Activated naive CD8-positive, alpha-beta T cell treated with anti-CD3 and anti-CD28 coated beads, Interleukin-2, amount 50 U/mL, for 24 hours (primary cell): ENCODE measurements at regions not wholly inside any gene's neighbourhood (a gene's known extent, or its start where the extent isn't known, plus 50 kb on each side); places are given as distances from the start of the nearest gene placed in this dataset.
A peak's percentile ranks its signal among the peaks of the same experiment; 100 is the strongest.
"Not testable (repeated sequence)": the region's sequence is repeated elsewhere in the genome, so short reads cannot be mapped to it uniquely, and the experiment has no call there.

Source experiments
- ATAC-seq: fragments of 150-1000 bp; cut with Tn5 transposase; one replicate; pipeline ENCODE4 v1.10.0; 2021
- DNase-seq: peaks from one replicate; pipeline ENCODE4 v3.0.0; 2021
- H3K27ac Mint-ChIP-seq: one replicate; pipeline ENCODE4 v1.8.0; 2021; ENCODE audit warnings: mild to moderate bottlenecking, mixed read lengths
- H3K27me3 Mint-ChIP-seq: one replicate; pipeline ENCODE4 v1.8.0; 2021; ENCODE audit warnings: mixed read lengths
- H3K36me3 Mint-ChIP-seq: one replicate; pipeline ENCODE4 v1.8.0; 2021; ENCODE audit warnings: low read depth, mixed read lengths
- H3K4me1 Mint-ChIP-seq: one replicate; pipeline ENCODE4 v1.8.0; 2021; ENCODE audit warnings: mixed read lengths
- H3K4me3 Mint-ChIP-seq: one replicate; pipeline ENCODE4 v1.8.0; 2021; ENCODE audit warnings: mild to moderate bottlenecking, moderate library complexity, mixed read lengths
- H3K9me3 Mint-ChIP-seq: one replicate; pipeline ENCODE4 v1.8.0; 2021; ENCODE audit warnings: mixed read lengths

DNA sequence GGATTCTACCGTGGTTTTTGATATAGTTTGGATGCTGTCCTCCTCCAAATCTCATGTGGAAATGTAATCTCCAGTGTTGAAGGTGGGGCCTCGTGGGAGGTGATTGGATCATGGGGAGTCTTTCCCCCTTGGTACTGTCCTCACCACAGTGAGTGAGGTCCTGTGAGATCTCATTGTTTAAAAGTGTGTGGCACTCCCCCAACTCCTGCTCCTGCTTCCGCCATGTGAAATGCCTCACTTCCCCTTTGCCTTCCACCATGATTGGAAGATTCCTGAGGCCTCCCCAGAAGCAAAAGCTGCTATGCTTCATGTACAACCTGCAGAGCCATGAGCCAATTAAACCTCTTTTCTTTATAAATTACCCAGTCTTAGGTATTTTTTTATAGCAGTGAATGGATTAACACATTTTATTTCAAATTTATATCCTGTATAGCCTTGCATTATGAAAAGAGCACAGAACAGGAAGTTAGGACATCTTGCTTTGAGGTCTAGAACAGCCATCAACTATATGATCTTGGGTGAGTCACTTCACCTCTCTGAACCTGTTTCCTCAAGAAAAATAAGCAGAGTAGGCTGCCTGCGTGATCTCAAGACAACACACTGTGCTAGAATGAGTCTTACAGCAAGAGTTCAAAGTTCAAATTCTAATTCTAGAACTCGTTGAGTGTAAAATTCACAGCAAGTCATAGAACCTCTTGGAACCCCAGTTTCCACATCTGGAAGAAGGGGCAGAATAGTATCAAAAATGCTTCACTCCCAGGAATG lies 160.9 kb upstream of the EEA1 start:
- peak overlapping the region; percentile 73 for H3K27ac Mint-ChIP-seq
- peaks cover 4% of the 10 kb centered on the region for H3K9me3 Mint-ChIP-seq
- H3K4me1 Mint-ChIP-seq, result peaks cover 22% of the 10 kb centered on the region
- DNase-seq, result no peak
- ATAC-seq, result peak; percentile 95
- H3K27me3 Mint-ChIP-seq, result no peaks in the 10 kb centered on the region
- no peaks in the 10 kb centered on the region for H3K36me3 Mint-ChIP-seq
- no peak overlapping the region for H3K4me3 Mint-ChIP-seq

- H3K27ac Mint-ChIP-seq, result peak overlapping the region; percentile 35
- peaks cover 27% of the 10 kb centered on the region for H3K4me1 Mint-ChIP-seq
- peaks cover 4% of the 10 kb centered on the region for H3K9me3 Mint-ChIP-seq
- DNase-seq (no peak), ATAC-seq (peak; percentile 56)
- no peak overlapping the region for H3K4me3 Mint-ChIP-seq
- H3K27me3 Mint-ChIP-seq, result no peaks in the 10 kb centered on the region
- no peaks in the 10 kb centered on the region for H3K36me3 Mint-ChIP-seq
Measured at GRCh38 chr12:93090731-93091172, 161.7 kb upstream of the EEA1 start.

DNA sequence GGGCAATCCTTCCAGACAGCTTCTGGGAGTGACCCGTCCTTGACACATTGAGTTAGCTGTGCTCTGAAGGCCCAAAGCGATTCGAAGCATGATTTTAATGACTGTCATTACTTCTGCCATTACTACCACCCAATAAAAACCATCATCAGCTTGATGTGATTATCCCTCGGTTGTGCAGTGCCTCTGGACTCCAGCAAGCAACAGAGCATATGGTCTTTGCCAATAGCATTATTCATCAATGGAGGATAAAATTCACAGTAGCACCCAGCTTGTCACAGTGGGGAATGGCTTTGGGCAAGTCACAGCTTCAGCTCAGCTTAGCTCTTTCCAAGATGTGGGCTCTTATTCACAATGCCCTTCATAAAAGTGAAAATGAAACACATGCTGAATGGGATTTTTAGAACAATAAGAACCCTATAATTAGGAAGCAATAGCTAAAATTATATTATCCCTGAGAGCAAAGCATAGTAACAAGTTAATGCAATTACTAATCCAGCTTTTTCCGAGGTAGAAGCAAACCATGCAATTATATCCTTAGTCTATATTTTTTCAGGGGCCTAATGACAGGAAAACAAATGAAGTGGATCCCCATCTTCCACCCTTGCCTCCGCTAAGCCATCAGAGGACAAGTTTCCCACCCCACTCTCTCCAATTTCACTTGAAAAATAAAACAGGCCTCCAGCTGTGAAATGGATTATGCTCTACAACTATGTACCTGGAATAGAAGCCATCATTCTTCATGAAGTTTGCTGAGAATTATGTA lies 163.0 kb upstream of the EEA1 start:
- H3K9me3 Mint-ChIP-seq, result peaks cover 4% of the 10 kb centered on the region

GRCh38 chr12:93092649-93092945 lies 163.5 kb upstream of the EEA1 start:
- DNase-seq, result no peak
- Mint-ChIP-seq H3K36me3 (no peaks in the 10 kb centered on the region), H3K27me3 (no peaks in the 10 kb centered on the region), H3K9me3 (peaks cover 4% of the 10 kb centered on the region), H3K4me3 (no peak overlapping the region), H3K27ac (no peak overlapping the region), H3K4me1 (peaks cover 27% of the 10 kb centered on the region)
- ATAC-seq, result no peak

More for the DNA sequence above, 163.0 kb upstream of the EEA1 start:
- ATAC-seq, result no peak
- Mint-ChIP-seq H3K4me3 (no peak overlapping the region), H3K36me3 (no peaks in the 10 kb centered on the region), H3K4me1 (peaks cover 27% of the 10 kb centered on the region), H3K27ac (no peak overlapping the region), H3K27me3 (no peaks in the 10 kb centered on the region)
- DNase-seq, result no peak

DNA sequence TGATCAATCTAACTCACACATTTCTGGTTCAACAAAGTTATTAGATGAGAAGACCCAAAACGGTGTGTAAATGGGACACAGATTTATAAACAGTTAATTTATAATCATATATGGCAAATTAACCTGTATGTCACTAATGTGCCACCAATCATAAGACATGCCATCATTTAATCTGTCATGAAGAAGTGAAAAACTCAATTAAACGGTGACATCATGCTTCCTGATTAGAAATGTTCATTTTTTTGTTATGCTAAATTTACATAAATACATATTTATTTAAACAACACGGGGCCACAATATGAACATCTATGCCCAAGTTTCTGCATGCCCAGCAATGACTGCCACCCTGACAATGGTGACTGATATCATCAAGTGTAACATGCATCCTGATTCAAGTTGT lies 164.1 kb upstream of the EEA1 start:
- H3K9me3 Mint-ChIP-seq, result peaks cover 6% of the 10 kb centered on the region
- no peak overlapping the region for H3K4me3 Mint-ChIP-seq
- ATAC-seq (no peak), DNase-seq (no peak)
- H3K4me1 Mint-ChIP-seq, result peaks cover 30% of the 10 kb centered on the region
- no peaks in the 10 kb centered on the region for H3K36me3 Mint-ChIP-seq
- no peaks in the 10 kb centered on the region for H3K27me3 Mint-ChIP-seq
- H3K27ac Mint-ChIP-seq, result no peak overlapping the region

- not testable (repeated sequence) for H3K27me3 Mint-ChIP-seq, H3K4me3 Mint-ChIP-seq, H3K27ac Mint-ChIP-seq
Measured at GRCh38 chr12:93094222-93094621, 165.1 kb upstream of the EEA1 start.

GRCh38 chr12:93094988-93095737 lies 166.1 kb upstream of the EEA1 start:
- peaks cover 4% of the 10 kb centered on the region for H3K9me3 Mint-ChIP-seq
- no peak overlapping the region for H3K4me3 Mint-ChIP-seq
- H3K27ac Mint-ChIP-seq, result peak overlapping the region; percentile 4

More at GRCh38 chr12:93094222-93094621, 165.1 kb upstream of the EEA1 start:
- ATAC-seq, H3K9me3 Mint-ChIP-seq, H3K36me3 Mint-ChIP-seq, DNase-seq: not testable (repeated sequence)
- peaks cover 37% of the 10 kb centered on the region for H3K4me1 Mint-ChIP-seq

GRCh38 chr12:93097417-93097816 lies 168.3 kb upstream of the EEA1 start:
- no peaks in the 10 kb centered on the region for H3K27me3 Mint-ChIP-seq
- no peak overlapping the region for H3K27ac Mint-ChIP-seq
- peaks cover 4% of the 10 kb centered on the region for H3K9me3 Mint-ChIP-seq
- H3K4me1 Mint-ChIP-seq, result peaks cover 19% of the 10 kb centered on the region
- ATAC-seq, result no peak
- H3K36me3 Mint-ChIP-seq, result no peaks in the 10 kb centered on the region
- no peak overlapping the region for H3K4me3 Mint-ChIP-seq
- DNase-seq, result no peak

More at GRCh38 chr12:93094988-93095737, 166.1 kb upstream of the EEA1 start:
- Mint-ChIP-seq H3K27me3 (no peaks in the 10 kb centered on the region), H3K36me3 (no peaks in the 10 kb centered on the region), H3K4me1 (peaks cover 29% of the 10 kb centered on the region)
- peak; percentile 58 for ATAC-seq
- DNase-seq, result peak; percentile 14

- H3K27ac Mint-ChIP-seq, result peak overlapping the region; percentile 57
- H3K4me3 Mint-ChIP-seq, result no peak overlapping the region
- H3K4me1 Mint-ChIP-seq, result peaks cover 19% of the 10 kb centered on the region
- peak; percentile 36 for ATAC-seq
- H3K9me3 Mint-ChIP-seq, result peaks cover 4% of the 10 kb centered on the region
- no peaks in the 10 kb centered on the region for H3K36me3 Mint-ChIP-seq
- DNase-seq, result peak; percentile 78
- peaks cover 1% of the 10 kb centered on the region for H3K27me3 Mint-ChIP-seq
Measured at GRCh38 chr12:93098077-93098476, 169.0 kb upstream of the EEA1 start.

- Mint-ChIP-seq H3K4me3 (no peak overlapping the region), H3K4me1 (peaks cover 18% of the 10 kb centered on the region), H3K36me3 (no peaks in the 10 kb centered on the region), H3K27ac (no peak overlapping the region), H3K9me3 (peaks cover 4% of the 10 kb centered on the region), H3K27me3 (peaks cover 1% of the 10 kb centered on the region)
- no peak for ATAC-seq
- DNase-seq, result no peak
Measured at GRCh38 chr12:93099792-93100191, 170.7 kb upstream of the EEA1 start.

DNA sequence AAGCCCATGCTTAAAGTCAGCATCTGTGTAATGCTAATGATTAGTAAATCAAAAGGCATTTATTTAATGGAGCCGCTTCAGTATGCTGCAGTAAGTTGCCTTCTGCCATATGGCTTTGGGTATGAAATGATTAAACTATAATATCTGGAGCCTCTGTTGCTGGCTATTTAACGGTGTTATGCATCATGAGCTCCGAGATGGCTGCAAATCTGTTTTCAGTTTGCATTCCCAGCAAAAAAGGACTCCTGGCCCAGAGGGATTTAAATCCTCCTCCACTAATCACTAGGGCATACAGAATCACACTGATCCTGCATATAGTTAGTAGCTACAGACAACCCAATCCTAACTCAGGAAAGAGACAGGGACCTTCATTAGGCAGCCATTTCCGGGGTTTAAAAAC lies 171.5 kb upstream of the EEA1 start:
- Mint-ChIP-seq H3K9me3 (peaks cover 4% of the 10 kb centered on the region), H3K4me1 (peaks cover 10% of the 10 kb centered on the region)
- ATAC-seq, result no peak

GRCh38 chr12:93101367-93101766 lies 172.3 kb upstream of the EEA1 start:
- no peak for ATAC-seq

More for the DNA sequence above, 171.5 kb upstream of the EEA1 start:
- H3K27me3 Mint-ChIP-seq, result peaks cover 1% of the 10 kb centered on the region
- no peak overlapping the region for H3K27ac Mint-ChIP-seq
- DNase-seq, result no peak
- H3K4me3 Mint-ChIP-seq, result no peak overlapping the region
- H3K36me3 Mint-ChIP-seq, result no peaks in the 10 kb centered on the region

GRCh38 chr12:93102312-93102711 lies 173.2 kb upstream of the EEA1 start:
- Mint-ChIP-seq H3K4me3 (no peak overlapping the region), H3K4me1 (peaks cover 16% of the 10 kb centered on the region), H3K36me3 (no peaks in the 10 kb centered on the region), H3K27ac (no peak overlapping the region), H3K27me3 (peaks cover 1% of the 10 kb centered on the region), H3K9me3 (peaks cover 4% of the 10 kb centered on the region)
- ATAC-seq, result no peak
- no peak for DNase-seq

More at GRCh38 chr12:93101367-93101766, 172.3 kb upstream of the EEA1 start:
- H3K27ac Mint-ChIP-seq, result no peak overlapping the region
- no peaks in the 10 kb centered on the region for H3K36me3 Mint-ChIP-seq
- H3K4me3 Mint-ChIP-seq, result no peak overlapping the region
- H3K4me1 Mint-ChIP-seq, result peaks cover 10% of the 10 kb centered on the region
- DNase-seq, result no peak
- peaks cover 4% of the 10 kb centered on the region for H3K9me3 Mint-ChIP-seq
- H3K27me3 Mint-ChIP-seq, result peaks cover 1% of the 10 kb centered on the region

DNA sequence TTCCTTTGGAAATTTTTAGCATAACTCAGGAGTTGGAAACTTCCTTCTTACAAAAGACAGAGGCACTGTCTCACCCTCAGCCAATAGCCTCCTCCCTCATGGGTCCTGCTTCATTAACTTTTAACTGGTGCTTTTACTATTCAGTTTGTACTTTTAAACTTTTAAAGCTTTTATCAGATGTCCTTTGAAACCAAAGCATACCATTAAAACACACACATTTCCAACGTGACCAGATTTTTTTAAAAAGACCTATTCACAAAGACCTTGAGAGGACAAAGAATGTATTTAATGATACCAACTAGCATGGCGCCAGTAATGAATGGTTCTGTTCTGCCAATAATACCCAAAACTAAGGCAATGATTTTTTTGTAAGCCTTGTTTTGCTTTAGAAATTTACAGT lies 173.6 kb upstream of the EEA1 start:
- ATAC-seq (no peak), DNase-seq (no peak)
- no peak overlapping the region for H3K27ac Mint-ChIP-seq
- H3K4me3 Mint-ChIP-seq, result no peak overlapping the region
- H3K9me3 Mint-ChIP-seq, result peaks cover 4% of the 10 kb centered on the region
- H3K27me3 Mint-ChIP-seq, result peaks cover 1% of the 10 kb centered on the region
- H3K4me1 Mint-ChIP-seq, result peaks cover 21% of the 10 kb centered on the region
- no peaks in the 10 kb centered on the region for H3K36me3 Mint-ChIP-seq
